ENCODE measurements at regions not wholly inside any gene's neighbourhood (a gene's known extent, or its start where the extent isn't known, plus 50 kb on each side); places are given as distances from the start of the nearest gene placed in this dataset.
"Not testable (repeated sequence)": the region's sequence is repeated elsewhere in the genome, so short reads cannot be mapped to it uniquely, and the experiment has no call there.

GRCh38 chr11:67806728-67807235 lies 132.4 kb upstream of the ALDH3B2 start:
- in situ Hi-C loops (cut with HindIII; ENCODE audit: low pct_unique_long_range_greater_than_20kb, low sequenced_read_pairs); POLR2A ChIA-PET; H3K36me3 ChIP-seq (ENCODE audit: control insufficient read depth, insufficient read depth, low read length); DNase-seq (ENCODE audit: low read depth, low spot score); H3K27me3 ChIP-seq (ENCODE audit: control insufficient read depth, insufficient read depth, low read length); H3K27ac ChIP-seq (ENCODE audit: low read length); CTCF ChIA-PET; H3K9me3 ChIP-seq (ENCODE audit: control insufficient read depth, insufficient read depth, low read depth, low read length); ATAC-seq; intact Hi-C loops (cut with micrococcal nuclease; ENCODE audit: unreplicated experiment); H3K4me1 ChIP-seq (ENCODE audit: control insufficient read depth, insufficient read depth, low read length): not testable (repeated sequence)
- BruUV-seq (replicated peaks) = TSS peak; percentile 88
- H3K4me3 ChIP-seq (ENCODE audit: low read depth in 2 of 2, low read length in 2 of 2) = peak overlapping the region; percentile 58 to 68

- H3K27me3 ChIP-seq (ENCODE audit: control insufficient read depth, insufficient read depth, low read length); CTCF ChIA-PET; H3K36me3 ChIP-seq (ENCODE audit: control insufficient read depth, insufficient read depth, low read length); in situ Hi-C loops (cut with HindIII; ENCODE audit: low pct_unique_long_range_greater_than_20kb, low sequenced_read_pairs); H3K4me1 ChIP-seq (ENCODE audit: control insufficient read depth, insufficient read depth, low read length); DNase-seq (ENCODE audit: low read depth, low spot score); ATAC-seq; intact Hi-C loops (cut with micrococcal nuclease; ENCODE audit: unreplicated experiment); POLR2A ChIA-PET; BruUV-seq (replicated peaks); H3K9me3 ChIP-seq (ENCODE audit: control insufficient read depth, insufficient read depth, low read depth, low read length): not testable (repeated sequence)
- peak overlapping the region; percentile 58 to 68 for H3K4me3 ChIP-seq (ENCODE audit: low read depth in 2 of 2, low read length in 2 of 2)
- H3K27ac ChIP-seq (ENCODE audit: low read length) = peak overlapping the region; percentile 51; the same call in 1 of the 2 replicates
Observed at GRCh38 chr11:67806183-67806582, 131.8 kb upstream of the ALDH3B2 start.

GRCh38 chr11:67805253-67806126 lies 131.1 kb upstream of the ALDH3B2 start:
- intact Hi-C loops (cut with micrococcal nuclease; ENCODE audit: unreplicated experiment); H3K9me3 ChIP-seq (ENCODE audit: control insufficient read depth, insufficient read depth, low read depth, low read length); H3K4me1 ChIP-seq (ENCODE audit: control insufficient read depth, insufficient read depth, low read length); H3K36me3 ChIP-seq (ENCODE audit: control insufficient read depth, insufficient read depth, low read length); in situ Hi-C loops (cut with HindIII; ENCODE audit: low pct_unique_long_range_greater_than_20kb, low sequenced_read_pairs); H3K27me3 ChIP-seq (ENCODE audit: control insufficient read depth, insufficient read depth, low read length); POLR2A ChIA-PET; BruUV-seq (replicated peaks): not testable (repeated sequence)
- TF ChIP-seq POLR2AphosphoS5 (IDR thresholded peaks at IDR 0.05; ENCODE audit: low read depth, low read length) (0 out of 2 replicates have a peak, but pooled peaks have one; percentile 60), SIN3A (IDR thresholded peaks at IDR 0.05; ENCODE audit: borderline replicate concordance, insufficient read depth, low read depth, low read length) (0 out of 2 replicates have a peak, but pooled peaks have one; percentile 51)
- ATAC-seq (peak; percentile 99), DNase-seq (ENCODE audit: low read depth, low spot score) (peak; percentile 92)
- H3K4me3 ChIP-seq (ENCODE audit: low read depth in 2 of 2, low read length in 2 of 2) = peak overlapping the region; percentile 79 to 80
- H3K27ac ChIP-seq (ENCODE audit: low read length) = peak overlapping the region; percentile 87
- CTCF ChIA-PET = interaction anchor here (0.5 kb wide), 1 partner anchor 8 kb away, joined by 6 read pairs; no protein-coding TSS in a partner anchor

DNA sequence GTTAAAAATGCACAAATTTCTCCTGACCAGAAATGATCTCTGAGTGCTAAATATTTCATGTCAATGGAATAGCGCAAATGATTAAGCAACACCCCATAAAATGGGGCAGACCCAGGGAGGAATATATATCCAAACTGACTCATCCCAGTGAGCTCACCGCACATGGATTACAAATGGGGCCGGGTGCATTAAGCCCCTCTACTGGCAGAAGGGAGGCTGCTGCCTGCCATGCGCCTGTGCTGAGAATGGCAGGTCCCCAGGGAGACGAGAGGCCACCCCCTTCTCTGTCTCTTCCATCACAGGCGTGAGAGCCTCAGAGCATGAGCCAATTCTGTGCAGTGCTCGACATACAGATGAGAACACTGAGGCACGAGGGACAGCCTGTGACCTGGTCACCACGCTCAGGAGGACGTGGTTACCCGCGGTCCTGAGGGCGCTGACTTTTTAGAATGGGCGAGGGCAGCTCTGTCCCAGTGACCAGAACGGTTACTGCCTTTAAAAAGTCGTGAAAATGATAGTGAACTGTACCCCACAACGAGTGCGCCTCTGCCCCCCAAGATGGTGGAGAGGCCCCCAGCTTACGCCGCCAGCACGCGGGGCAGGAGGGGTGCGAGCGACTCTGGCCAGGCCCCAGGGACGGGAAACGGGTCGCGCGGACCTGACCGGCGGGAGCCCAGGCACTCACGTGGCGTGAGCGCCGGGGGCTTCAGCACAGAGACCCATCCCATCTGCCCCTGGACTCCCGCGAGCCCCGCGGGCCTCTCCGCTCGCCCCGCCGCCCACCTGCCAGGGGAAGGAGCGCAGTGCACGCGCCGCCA lies 130.2 kb upstream of the ALDH3B2 start:
- H3K36me3 ChIP-seq (ENCODE audit: control insufficient read depth, insufficient read depth, low read length); H3K4me1 ChIP-seq (ENCODE audit: control insufficient read depth, insufficient read depth, low read length); intact Hi-C loops (cut with micrococcal nuclease; ENCODE audit: unreplicated experiment); H3K9me3 ChIP-seq (ENCODE audit: control insufficient read depth, insufficient read depth, low read depth, low read length); DNase-seq (ENCODE audit: low read depth, low spot score); POLR2A ChIA-PET; BruUV-seq (replicated peaks); in situ Hi-C loops (cut with HindIII; ENCODE audit: low pct_unique_long_range_greater_than_20kb, low sequenced_read_pairs); H3K27me3 ChIP-seq (ENCODE audit: control insufficient read depth, insufficient read depth, low read length); CTCF ChIA-PET: not testable (repeated sequence)
- peak; percentile 24; the same call in 1 of the 2 replicates for ATAC-seq
- peak overlapping the region; percentile 87 for H3K27ac ChIP-seq (ENCODE audit: low read length)
- H3K4me3 ChIP-seq (ENCODE audit: low read depth in 2 of 2, low read length in 2 of 2) = peak overlapping the region; percentile 79 to 80

DNA sequence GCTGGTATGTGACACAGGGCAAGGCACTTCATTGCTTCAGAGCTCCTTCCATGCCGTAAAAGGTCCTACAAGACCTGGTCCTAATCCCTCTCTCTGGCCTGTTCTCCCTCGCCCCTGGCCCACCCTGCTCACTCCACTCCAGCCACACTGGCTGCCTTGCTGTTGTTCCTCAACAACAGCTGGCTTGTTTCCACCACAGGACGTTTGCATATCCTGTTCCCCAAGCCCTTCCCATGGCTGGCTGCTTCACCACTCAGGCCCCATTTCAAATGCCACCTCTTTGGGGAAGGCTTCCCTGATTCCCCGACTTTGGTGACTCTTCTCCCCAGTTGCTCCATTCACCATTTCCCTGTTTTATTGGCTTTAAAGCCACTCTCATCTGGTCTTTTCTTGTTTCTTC lies 129.1 kb upstream of the ALDH3B2 start:
- ATAC-seq; H3K4me3 ChIP-seq (ENCODE audit: low read depth in 2 of 2, low read length in 2 of 2); DNase-seq (ENCODE audit: low read depth, low spot score); H3K4me1 ChIP-seq (ENCODE audit: control insufficient read depth, insufficient read depth, low read length); H3K9me3 ChIP-seq (ENCODE audit: control insufficient read depth, insufficient read depth, low read depth, low read length); H3K36me3 ChIP-seq (ENCODE audit: control insufficient read depth, insufficient read depth, low read length); H3K27ac ChIP-seq (ENCODE audit: low read length); in situ Hi-C loops (cut with HindIII; ENCODE audit: low pct_unique_long_range_greater_than_20kb, low sequenced_read_pairs); POLR2A ChIA-PET; intact Hi-C loops (cut with micrococcal nuclease; ENCODE audit: unreplicated experiment); H3K27me3 ChIP-seq (ENCODE audit: control insufficient read depth, insufficient read depth, low read length); BruUV-seq (replicated peaks); CTCF ChIA-PET: not testable (repeated sequence)

DNA sequence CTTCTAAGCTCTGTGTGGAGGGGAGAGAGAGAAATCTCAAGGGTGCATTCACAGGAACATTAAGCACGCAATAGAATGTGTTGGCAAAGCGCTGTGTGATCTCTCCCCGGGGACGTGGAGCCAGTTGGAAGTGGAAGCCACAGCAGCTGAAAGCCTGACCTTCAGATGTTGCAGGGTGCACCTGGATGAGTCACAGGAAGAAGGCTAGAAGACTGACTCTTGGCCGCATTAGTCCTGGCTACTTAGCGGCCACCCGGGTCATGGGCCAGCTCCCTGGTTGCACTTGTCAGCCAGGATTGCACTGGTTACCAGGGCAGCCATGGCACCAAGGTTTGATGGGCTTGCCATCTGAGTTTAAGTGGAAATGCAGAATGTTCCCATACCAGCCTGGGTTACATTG lies 128.6 kb upstream of the ALDH3B2 start:
- CTCF ChIA-PET; H3K36me3 ChIP-seq (ENCODE audit: control insufficient read depth, insufficient read depth, low read length); DNase-seq (ENCODE audit: low read depth, low spot score); intact Hi-C loops (cut with micrococcal nuclease; ENCODE audit: unreplicated experiment); POLR2A ChIA-PET; BruUV-seq (replicated peaks); H3K27me3 ChIP-seq (ENCODE audit: control insufficient read depth, insufficient read depth, low read length); H3K9me3 ChIP-seq (ENCODE audit: control insufficient read depth, insufficient read depth, low read depth, low read length); H3K27ac ChIP-seq (ENCODE audit: low read length); in situ Hi-C loops (cut with HindIII; ENCODE audit: low pct_unique_long_range_greater_than_20kb, low sequenced_read_pairs); ATAC-seq; H3K4me1 ChIP-seq (ENCODE audit: control insufficient read depth, insufficient read depth, low read length); H3K4me3 ChIP-seq (ENCODE audit: low read depth in 2 of 2, low read length in 2 of 2): not testable (repeated sequence)

Data from Panc1 (cell line).